ENCODE measurements at regions not wholly inside any gene's neighbourhood (a gene's known extent, or its start where the extent isn't known, plus 50 kb on each side); places are given as distances from the start of the nearest gene placed in this dataset.

- no peak for TF ChIP-seq CTCF (IDR thresholded peaks at IDR 0.05; ENCODE audit: insufficient read depth, low read length, poor library complexity, severe bottlenecking)
- no peak for TF ChIP-seq EZH2phosphoT487 (conservative IDR thresholded peaks at IDR 0.05; ENCODE audit: low read length)
Observed at GRCh38 chr6:12645941-12646340, 70.6 kb upstream of the PHACTR1 start.
